ENCODE measurements at regions not wholly inside any gene's neighbourhood (a gene's known extent, or its start where the extent isn't known, plus 50 kb on each side); places are given as distances from the start of the nearest gene placed in this dataset.

DNA sequence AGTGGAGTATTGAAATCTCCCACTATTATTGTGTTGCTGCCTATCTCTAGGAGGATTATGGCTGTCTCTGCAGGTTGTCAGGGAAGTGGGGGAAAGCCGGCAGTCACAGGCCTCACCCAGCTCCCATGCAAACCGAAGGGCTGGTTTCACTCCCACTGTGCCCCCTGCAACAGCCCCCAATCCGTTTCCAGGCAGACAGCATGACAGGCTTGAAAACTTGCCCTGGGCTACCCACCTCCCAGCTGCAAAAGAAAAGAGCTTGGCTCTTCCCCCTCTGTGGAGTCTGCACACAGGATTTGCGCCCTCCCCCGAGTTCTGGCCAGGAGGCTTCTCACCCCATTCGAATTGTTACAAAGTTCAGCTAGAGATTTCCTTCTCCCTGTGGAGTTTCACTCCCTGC is 87.4 kb upstream of the MSTN start:
- TF ChIP-seq, protein P1, sequence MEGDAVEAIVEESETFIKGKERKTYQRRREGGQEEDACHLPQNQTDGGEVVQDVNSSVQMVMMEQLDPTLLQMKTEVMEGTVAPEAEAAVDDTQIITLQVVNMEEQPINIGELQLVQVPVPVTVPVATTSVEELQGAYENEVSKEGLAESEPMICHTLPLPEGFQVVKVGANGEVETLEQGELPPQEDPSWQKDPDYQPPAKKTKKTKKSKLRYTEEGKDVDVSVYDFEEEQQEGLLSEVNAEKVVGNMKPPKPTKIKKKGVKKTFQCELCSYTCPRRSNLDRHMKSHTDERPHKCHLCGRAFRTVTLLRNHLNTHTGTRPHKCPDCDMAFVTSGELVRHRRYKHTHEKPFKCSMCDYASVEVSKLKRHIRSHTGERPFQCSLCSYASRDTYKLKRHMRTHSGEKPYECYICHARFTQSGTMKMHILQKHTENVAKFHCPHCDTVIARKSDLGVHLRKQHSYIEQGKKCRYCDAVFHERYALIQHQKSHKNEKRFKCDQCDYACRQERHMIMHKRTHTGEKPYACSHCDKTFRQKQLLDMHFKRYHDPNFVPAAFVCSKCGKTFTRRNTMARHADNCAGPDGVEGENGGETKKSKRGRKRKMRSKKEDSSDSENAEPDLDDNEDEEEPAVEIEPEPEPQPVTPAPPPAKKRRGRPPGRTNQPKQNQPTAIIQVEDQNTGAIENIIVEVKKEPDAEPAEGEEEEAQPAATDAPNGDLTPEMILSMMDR (conservative IDR thresholded peaks at IDR 0.05) = no peak
- TF ChIP-seq EZH2 (IDR thresholded peaks at IDR 0.05; ENCODE audit: low read depth) = no peak

Data from PC-9 (cell line).